ENCODE measurements at regions not wholly inside any gene's neighbourhood (a gene's known extent, or its start where the extent isn't known, plus 50 kb on each side); places are given as distances from the start of the nearest gene placed in this dataset.
"Not testable (repeated sequence)": the region's sequence is repeated elsewhere in the genome, so short reads cannot be mapped to it uniquely, and the experiment has no call there.

GRCh38 chr5:158514986-158515359 is 584.7 kb downstream of the EBF1 start:
- no peak for DNase-seq (ENCODE audit: low spot score)

GRCh38 chr5:158514319-158514985 is 585.3 kb downstream of the EBF1 start:
- DNase-seq (ENCODE audit: low spot score): no peak

- no peak for DNase-seq (ENCODE audit: low spot score)
Measured at GRCh38 chr5:158513490-158514318, 586.0 kb downstream of the EBF1 start.

- DNase-seq (ENCODE audit: low spot score): no peak
Measured at GRCh38 chr5:158511454-158511853, 588.3 kb downstream of the EBF1 start.

GRCh38 chr5:158510479-158510878 is 589.2 kb downstream of the EBF1 start:
- DNase-seq (ENCODE audit: low spot score): no peak

GRCh38 chr5:158506648-158507047 is 593.1 kb downstream of the EBF1 start:
- no peak for DNase-seq (ENCODE audit: low spot score)

- DNase-seq (ENCODE audit: low spot score): no peak
Measured at GRCh38 chr5:158502686-158503085, 597.0 kb downstream of the EBF1 start.

- no peak for DNase-seq (ENCODE audit: low spot score)
Measured at GRCh38 chr5:158499892-158500418, 599.8 kb downstream of the EBF1 start.

GRCh38 chr5:158499075-158499891 is 600.4 kb downstream of the EBF1 start:
- no peak for DNase-seq (ENCODE audit: low spot score)

- DNase-seq (ENCODE audit: low spot score): no peak
Measured at GRCh38 chr5:158496624-158497023, 603.1 kb downstream of the EBF1 start.

GRCh38 chr5:158494541-158494940 is 605.2 kb downstream of the EBF1 start:
- no peak for DNase-seq (ENCODE audit: low spot score)

GRCh38 chr5:158494044-158494443 is 605.7 kb downstream of the EBF1 start:
- not testable (repeated sequence) for DNase-seq (ENCODE audit: low spot score)

- DNase-seq (ENCODE audit: low spot score): no peak
Measured at GRCh38 chr5:158492841-158493242, 606.9 kb downstream of the EBF1 start.

- DNase-seq (ENCODE audit: low spot score): no peak
Measured at GRCh38 chr5:158492136-158492535, 607.6 kb downstream of the EBF1 start.

- no peak for DNase-seq (ENCODE audit: low spot score)
Measured at GRCh38 chr5:158487664-158488063, 612.1 kb downstream of the EBF1 start.

GRCh38 chr5:158487156-158487555 is 612.6 kb downstream of the EBF1 start:
- DNase-seq (ENCODE audit: low spot score): no peak

- no peak for DNase-seq (ENCODE audit: low spot score)
Measured at GRCh38 chr5:158486566-158486965, 613.1 kb downstream of the EBF1 start.

GRCh38 chr5:158485604-158486081 is 614.1 kb downstream of the EBF1 start:
- DNase-seq (ENCODE audit: low spot score): peak; percentile 38

- no peak for DNase-seq (ENCODE audit: low spot score)
Measured at GRCh38 chr5:158485047-158485446, 614.7 kb downstream of the EBF1 start.

- no peak for DNase-seq (ENCODE audit: low spot score)
Measured at GRCh38 chr5:158484150-158484549, 615.6 kb downstream of the EBF1 start.

- DNase-seq (ENCODE audit: low spot score): no peak
Measured at GRCh38 chr5:158483281-158483860, 616.3 kb downstream of the EBF1 start.

- DNase-seq (ENCODE audit: low spot score): no peak
Measured at GRCh38 chr5:158482125-158482524, 617.6 kb downstream of the EBF1 start.

Data from D341Med (cell line).